Activated CD4-positive, alpha-beta T cell treated with anti-CD3 and anti-CD28 coated beads for 48 hours (primary cell): ENCODE measurements at regions not wholly inside any gene's neighbourhood (a gene's known extent, or its start where the extent isn't known, plus 50 kb on each side); places are given as distances from the start of the nearest gene placed in this dataset.
"Not testable (repeated sequence)": the region's sequence is repeated elsewhere in the genome, so short reads cannot be mapped to it uniquely, and the experiment has no call there.

Experiments
- DNase-seq: peaks from one replicate; pipeline ENCODE4 v3.0.0-alpha.2; 2020

DNA sequence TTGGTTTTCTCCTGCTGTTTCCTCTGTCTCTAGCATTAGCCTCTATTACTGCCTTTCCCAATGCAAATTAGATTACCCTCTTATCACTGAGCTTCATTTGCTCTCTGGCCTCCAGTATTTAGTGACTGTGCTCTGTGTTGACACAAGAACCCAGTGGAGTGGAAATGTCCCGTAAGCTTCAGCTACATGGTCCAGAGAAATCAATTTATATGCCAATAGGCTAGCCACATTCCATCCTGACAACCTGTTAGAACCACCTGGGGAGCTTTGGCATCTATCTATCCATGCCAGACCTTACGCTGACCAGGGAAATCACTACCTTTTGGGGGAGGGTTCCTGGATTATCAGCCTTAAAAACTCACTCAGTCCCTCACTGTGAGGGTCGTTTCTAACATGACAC is 459.6 kb downstream of the UTRN start:
- no peak for DNase-seq

- no peak for DNase-seq
These were observed 460.3 kb downstream of the UTRN start for GRCh38 chr6:144745439-144745838.

- no peak for DNase-seq
These were observed 461.9 kb downstream of the UTRN start for GRCh38 chr6:144746902-144747469.

DNA sequence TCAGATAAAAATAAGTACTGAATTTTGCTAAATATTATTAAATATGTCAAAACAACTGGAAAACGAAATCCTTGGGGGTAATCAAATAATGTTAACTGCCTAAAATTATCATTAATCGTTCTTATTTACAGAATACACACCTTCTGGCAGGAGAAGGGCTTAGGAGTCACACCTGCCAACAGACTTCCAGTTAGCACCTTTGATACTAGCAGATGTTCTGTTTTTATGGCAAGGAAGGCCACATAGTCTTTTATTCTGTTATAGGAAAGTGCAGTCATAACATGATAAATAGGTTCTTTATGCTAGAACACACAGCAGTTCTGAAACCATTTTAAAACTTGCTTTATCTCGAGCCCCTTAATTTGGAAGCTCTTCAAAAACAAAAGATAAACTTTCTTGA is 464.1 kb downstream of the UTRN start:
- no peak for DNase-seq

DNA sequence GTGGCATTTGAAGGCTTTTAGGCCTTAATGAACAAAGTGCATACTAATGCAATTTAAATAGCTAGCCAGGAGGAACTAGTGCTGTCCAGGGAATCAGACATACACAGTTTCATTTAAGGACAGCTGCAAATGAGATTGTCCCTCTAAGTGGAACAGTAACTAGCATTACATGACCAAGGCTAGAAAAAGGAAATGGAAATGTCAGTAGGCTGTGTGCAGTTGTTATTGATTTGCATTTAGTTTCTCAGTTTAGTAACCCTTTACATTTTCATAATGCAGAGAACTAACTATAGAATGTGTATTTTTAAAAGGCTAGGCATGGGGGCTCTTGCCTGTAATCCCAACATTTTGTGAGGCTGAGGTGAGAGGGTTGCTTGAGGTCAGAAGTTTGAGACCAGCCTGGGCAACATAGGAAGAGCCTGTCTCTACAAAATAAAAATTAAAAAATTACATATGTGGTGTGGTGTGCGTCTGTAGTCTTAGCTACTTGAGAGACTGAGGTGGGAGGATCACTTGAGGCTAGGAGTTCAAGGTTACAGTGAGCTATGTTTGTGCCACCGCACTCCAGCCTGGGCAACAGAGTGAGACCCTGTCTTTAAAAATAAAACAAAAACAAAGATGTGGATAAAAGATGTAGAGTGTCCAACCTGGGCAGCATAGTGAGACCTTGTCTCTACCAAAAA is 468.0 kb downstream of the UTRN start:
- no peak for DNase-seq

- DNase-seq = no peak
These were observed 471.3 kb downstream of the UTRN start for GRCh38 chr6:144756469-144756868.

- no peak for DNase-seq
These were observed 472.2 kb downstream of the UTRN start for GRCh38 chr6:144757299-144757698.

DNA sequence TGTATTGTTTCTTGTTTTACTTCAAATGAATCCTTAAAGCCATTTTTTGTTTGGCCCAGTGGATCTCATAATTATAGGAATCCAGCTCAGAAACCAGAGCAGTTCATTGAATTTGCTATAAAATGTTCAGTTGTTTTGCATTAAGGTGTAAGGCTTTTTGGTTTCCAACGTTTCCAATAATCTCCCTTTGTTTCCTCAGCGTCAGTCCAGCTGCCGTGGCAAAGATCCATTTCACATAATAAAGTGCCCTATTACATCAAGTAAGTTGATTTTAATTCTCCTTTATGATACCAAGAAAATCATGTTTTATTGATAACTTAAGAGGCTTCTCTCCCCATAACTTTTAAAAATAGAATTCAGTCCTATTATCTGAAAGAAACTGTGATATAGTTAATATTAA is 472.6 kb downstream of the UTRN start:
- DNase-seq = no peak

GRCh38 chr6:144758602-144759001 is 473.5 kb downstream of the UTRN start:
- no peak for DNase-seq

- no peak for DNase-seq
These were observed 477.3 kb downstream of the UTRN start for GRCh38 chr6:144762469-144762868.

- DNase-seq = no peak
These were observed 481.9 kb downstream of the UTRN start for GRCh38 chr6:144767051-144767450.

- no peak for DNase-seq
These were observed 483.5 kb downstream of the UTRN start for GRCh38 chr6:144768551-144769075.

DNA sequence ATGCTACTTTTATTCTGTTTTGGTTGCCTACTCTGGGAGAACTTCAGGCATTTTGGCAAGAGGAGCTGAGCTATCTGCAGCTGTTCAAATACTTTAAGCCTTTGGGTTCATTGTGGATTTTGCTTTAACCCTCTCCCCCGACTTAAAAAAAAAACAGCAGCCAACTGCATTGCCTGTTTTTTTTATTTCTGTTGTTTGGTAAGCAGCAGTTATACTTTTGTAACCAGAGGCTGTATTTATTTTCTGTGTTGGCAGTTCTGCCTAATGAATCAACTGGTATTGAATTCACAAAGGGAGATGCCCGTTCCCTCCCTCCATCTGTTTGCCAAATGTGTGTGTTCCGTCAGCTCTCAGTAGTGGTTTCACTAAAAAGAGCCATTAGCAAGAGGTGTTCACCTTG is 484.0 kb downstream of the UTRN start:
- no peak for DNase-seq

GRCh38 chr6:144776031-144776819 is 491.1 kb downstream of the UTRN start:
- no peak for DNase-seq

- no peak for DNase-seq
These were observed 492.1 kb downstream of the UTRN start for GRCh38 chr6:144777249-144777648.

DNA sequence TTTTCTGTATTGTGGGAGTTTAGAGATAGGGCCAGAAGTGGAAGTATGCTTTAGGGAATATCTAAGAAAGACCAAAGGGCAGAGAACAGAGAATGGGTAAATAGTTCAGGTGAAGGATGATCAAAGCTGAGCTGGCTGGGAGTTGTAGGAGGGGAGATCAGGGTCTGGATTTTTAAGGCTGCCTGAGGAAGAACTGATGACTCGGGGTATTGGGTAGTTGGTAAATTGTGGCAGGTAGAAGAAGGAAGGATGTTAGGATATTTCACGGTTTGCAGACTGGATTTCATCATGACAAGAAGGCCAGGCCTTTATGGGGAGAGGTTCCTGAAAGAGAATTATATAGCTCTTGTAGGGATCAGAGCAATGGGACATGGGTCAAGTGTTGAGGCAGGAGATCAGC is 492.9 kb downstream of the UTRN start:
- DNase-seq = no peak

DNA sequence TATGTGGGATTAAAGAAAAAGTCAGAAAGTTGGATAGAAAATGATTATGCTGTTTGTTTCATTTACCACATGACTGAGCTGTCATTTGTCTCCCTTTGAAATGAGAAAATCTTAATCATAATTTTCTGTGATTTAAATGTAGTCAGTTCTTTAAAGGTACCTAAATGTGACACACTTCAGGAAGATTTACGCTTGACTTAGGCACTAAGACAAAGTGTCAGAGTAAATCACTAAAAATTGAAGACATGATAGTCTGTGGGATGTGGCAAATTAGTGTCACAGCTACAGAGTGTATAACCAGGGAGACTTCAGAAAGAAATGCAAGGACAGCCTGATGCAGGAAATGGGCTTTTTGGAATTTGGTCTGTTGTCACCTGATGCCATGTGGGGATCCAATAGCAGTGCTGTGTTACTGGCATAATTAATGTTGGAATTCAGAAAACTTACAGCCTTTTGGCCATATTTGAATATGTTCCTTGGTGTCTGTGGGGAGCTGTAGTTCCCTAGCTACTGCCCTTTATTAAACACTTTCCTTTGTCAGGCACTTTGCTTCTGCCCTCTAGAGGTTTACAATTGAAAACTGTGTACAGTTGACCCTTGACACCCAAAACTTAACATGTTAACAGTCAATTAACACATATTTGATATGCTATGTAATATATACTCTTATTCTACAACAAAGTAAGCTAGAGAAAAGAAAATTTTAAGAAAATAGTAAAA is 493.8 kb downstream of the UTRN start:
- DNase-seq = no peak

GRCh38 chr6:144781836-144782235 is 496.7 kb downstream of the UTRN start:
- DNase-seq = no peak

DNA sequence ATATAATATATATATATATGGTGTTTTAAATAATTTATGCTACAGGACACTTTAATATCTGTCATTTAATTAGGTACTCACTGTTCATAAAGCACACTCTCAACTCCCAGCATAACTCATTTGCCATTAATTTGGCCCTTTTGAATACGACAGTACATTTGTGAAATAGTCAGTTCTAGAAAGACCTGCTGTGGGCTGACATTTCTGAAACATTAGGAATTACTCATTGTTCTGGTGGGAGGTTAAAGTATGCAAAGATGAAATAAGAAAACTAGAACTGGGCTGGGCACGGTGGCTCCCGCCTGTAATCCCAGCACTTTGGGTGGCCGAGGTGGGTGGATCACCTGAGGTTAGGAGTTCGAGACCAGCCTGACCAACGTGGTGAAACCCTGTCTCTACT is 497.5 kb downstream of the UTRN start:
- peak; percentile 28 for DNase-seq

DNA sequence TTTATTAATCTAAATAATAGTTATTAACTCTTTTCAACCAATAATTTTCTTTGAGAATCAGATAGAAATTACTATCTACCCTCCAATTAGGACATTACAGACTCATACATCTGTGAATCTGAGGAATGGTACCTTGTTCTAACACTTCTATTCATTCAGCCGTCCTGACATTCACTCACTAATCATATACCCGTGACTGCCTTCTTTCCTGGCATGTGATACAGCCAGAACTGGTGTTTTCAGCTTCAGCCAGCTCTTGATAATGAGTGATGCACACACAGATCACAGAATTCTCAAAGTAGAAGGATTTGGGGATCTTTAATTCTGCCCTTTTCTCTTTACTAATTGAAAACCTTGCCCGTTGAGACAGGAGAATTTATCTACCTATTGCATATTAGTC is 499.9 kb downstream of the UTRN start:
- no peak for DNase-seq

- no peak for DNase-seq
These were observed 501.7 kb downstream of the UTRN start for GRCh38 chr6:144786825-144787224.

DNA sequence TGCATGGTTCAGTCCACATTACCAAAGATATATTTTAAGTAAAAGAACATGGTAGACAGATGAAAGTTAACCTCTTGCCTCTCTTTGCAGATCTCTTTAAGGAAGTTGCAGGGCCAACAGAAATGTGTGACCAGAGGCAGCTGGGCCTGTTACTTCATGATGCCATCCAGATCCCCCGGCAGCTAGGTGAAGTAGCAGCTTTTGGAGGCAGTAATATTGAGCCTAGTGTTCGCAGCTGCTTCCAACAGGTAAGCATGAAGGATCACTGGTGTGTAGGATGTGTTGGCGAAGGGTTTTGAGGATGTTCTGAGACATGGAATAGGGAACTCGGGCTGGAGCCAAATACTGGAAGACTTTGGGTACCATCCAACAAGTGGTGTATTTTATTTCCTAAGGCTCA is 508.6 kb downstream of the UTRN start:
- no peak for DNase-seq

- not testable (repeated sequence) for DNase-seq
These were observed 509.9 kb downstream of the UTRN start for GRCh38 chr6:144795022-144795421.
